ENCODE measurements at regions not wholly inside any gene's neighbourhood (a gene's known extent, or its start where the extent isn't known, plus 50 kb on each side); places are given as distances from the start of the nearest gene placed in this dataset.

GRCh38 chr10:63930584-63930983 lies 409.4 kb downstream of the REEP3 start:
- no peaks in the 10 kb centered on the region for H3K9me3 ChIP-seq
- ATAC-seq = no peak
- H3K36me3 ChIP-seq (ENCODE audit: low read depth) = no peaks in the 10 kb centered on the region
- intact Hi-C loops (cut with DNase I, micrococcal nuclease) = no loop called here
- no peaks in the 10 kb centered on the region for H3K4me1 ChIP-seq (ENCODE audit: low read depth)
- no peak for TF ChIP-seq CTCF (IDR thresholded peaks at IDR 0.05)
- H3K4me3 ChIP-seq = no peak overlapping the region
- DNase-seq = no peak

- DNase-seq (no peak), ATAC-seq (no peak)
- no peak for TF ChIP-seq CTCF (IDR thresholded peaks at IDR 0.05)
- no peaks in the 10 kb centered on the region for H3K4me1 ChIP-seq (ENCODE audit: low read depth)
- H3K9me3 ChIP-seq = no peaks in the 10 kb centered on the region
- H3K36me3 ChIP-seq (ENCODE audit: low read depth) = no peaks in the 10 kb centered on the region
- intact Hi-C loops (cut with DNase I, micrococcal nuclease) = no loop called here
- no peak overlapping the region for H3K4me3 ChIP-seq
Measured at GRCh38 chr10:63935705-63936104, 414.5 kb downstream of the REEP3 start.

- Histone ChIP-seq H3K4me1 (ENCODE audit: low read depth) (no peaks in the 10 kb centered on the region), H3K36me3 (ENCODE audit: low read depth) (no peaks in the 10 kb centered on the region)
- no peak for TF ChIP-seq CTCF (IDR thresholded peaks at IDR 0.05)
Measured at GRCh38 chr10:63940277-63940922, 419.2 kb downstream of the REEP3 start.

DNA sequence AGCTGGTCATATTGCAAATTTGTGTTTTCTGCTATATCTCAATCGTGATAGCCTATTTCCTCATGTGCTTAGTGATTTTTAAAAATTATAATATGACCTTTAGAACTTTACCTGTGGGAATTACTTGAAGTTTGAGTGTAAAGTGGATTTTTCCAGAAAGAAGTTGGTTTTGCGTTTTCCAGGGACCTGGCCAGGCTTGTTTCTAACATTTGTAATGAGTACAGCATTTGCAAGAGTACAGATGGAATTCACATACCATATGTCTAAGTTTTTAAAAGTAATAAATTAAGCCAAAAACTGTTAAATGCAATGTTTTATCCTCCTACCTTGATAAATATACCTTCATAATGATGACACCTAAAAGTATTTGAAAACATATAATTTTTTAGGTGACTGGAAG lies 443.2 kb downstream of the REEP3 start:
- intact Hi-C loops (cut with DNase I, micrococcal nuclease) = no loop called here
- ATAC-seq = no peak
- Histone ChIP-seq H3K36me3 (ENCODE audit: low read depth) (no peaks in the 10 kb centered on the region), H3K9me3 (no peaks in the 10 kb centered on the region), H3K4me1 (ENCODE audit: low read depth) (no peaks in the 10 kb centered on the region), H3K4me3 (no peak overlapping the region)
- DNase-seq = no peak
- no peak for TF ChIP-seq CTCF (IDR thresholded peaks at IDR 0.05)

More at GRCh38 chr10:63940277-63940922, 419.2 kb downstream of the REEP3 start:
- intact Hi-C loops (cut with DNase I, micrococcal nuclease) = no loop called here
- no peak for DNase-seq
- no peak for ATAC-seq
- Histone ChIP-seq H3K4me3 (no peak overlapping the region), H3K9me3 (no peaks in the 10 kb centered on the region)

GRCh38 chr10:63965846-63966245 lies 444.6 kb downstream of the REEP3 start:
- H3K36me3 ChIP-seq (ENCODE audit: low read depth) = no peaks in the 10 kb centered on the region
- H3K4me3 ChIP-seq = no peak overlapping the region
- intact Hi-C loops (cut with DNase I, micrococcal nuclease) = no loop called here
- H3K4me1 ChIP-seq (ENCODE audit: low read depth) = no peaks in the 10 kb centered on the region
- ATAC-seq (no peak), DNase-seq (no peak)
- H3K9me3 ChIP-seq = no peaks in the 10 kb centered on the region
- no peak for TF ChIP-seq CTCF (IDR thresholded peaks at IDR 0.05)
